ENCODE measurements at regions not wholly inside any gene's neighbourhood (a gene's known extent, or its start where the extent isn't known, plus 50 kb on each side); places are given as distances from the start of the nearest gene placed in this dataset.

DNA sequence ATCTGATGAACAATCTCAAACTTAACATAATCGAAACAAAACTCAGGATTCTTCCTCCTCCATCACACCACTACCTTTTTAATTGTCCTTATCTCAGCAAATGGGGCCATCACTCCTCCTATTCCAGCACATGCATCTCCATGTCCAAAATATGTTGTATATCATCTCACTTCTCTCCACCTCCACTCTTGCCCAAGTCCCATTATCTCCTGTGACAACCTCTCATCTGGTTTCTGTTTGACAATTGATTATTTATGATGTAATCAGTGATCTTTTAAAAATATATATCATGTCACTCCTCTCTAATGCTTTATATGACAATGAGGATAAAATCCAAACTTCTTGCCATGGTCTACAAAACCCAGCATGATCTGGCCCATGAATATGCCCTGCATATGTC is 200.8 kb upstream of the HMGA2 start:
- no peak for DNase-seq
- Histone ChIP-seq H3K27me3 (no peaks in the 10 kb centered on the region), H3K36me3 (no peaks in the 10 kb centered on the region), H3K27ac (no peak overlapping the region), H3K4me3 (no peak overlapping the region), H3K4me1 (no peaks in the 10 kb centered on the region), H3K9me3 (no peaks in the 10 kb centered on the region)
- intact Hi-C loops (cut with DNase I) = no loop called here
- TF ChIP-seq, protein P1, sequence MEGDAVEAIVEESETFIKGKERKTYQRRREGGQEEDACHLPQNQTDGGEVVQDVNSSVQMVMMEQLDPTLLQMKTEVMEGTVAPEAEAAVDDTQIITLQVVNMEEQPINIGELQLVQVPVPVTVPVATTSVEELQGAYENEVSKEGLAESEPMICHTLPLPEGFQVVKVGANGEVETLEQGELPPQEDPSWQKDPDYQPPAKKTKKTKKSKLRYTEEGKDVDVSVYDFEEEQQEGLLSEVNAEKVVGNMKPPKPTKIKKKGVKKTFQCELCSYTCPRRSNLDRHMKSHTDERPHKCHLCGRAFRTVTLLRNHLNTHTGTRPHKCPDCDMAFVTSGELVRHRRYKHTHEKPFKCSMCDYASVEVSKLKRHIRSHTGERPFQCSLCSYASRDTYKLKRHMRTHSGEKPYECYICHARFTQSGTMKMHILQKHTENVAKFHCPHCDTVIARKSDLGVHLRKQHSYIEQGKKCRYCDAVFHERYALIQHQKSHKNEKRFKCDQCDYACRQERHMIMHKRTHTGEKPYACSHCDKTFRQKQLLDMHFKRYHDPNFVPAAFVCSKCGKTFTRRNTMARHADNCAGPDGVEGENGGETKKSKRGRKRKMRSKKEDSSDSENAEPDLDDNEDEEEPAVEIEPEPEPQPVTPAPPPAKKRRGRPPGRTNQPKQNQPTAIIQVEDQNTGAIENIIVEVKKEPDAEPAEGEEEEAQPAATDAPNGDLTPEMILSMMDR (IDR thresholded peaks at IDR 0.05) = no peak
- no peak for TF ChIP-seq POLR2A (IDR thresholded peaks at IDR 0.05)
- no peak for TF ChIP-seq POLR2AphosphoS5 (IDR thresholded peaks at IDR 0.05)
- no peak for TF ChIP-seq EP300 (IDR thresholded peaks at IDR 0.05)
- 82 to 89% methylated on average over 1 of the region's 1 CpG for WGBS, 2 donors

DNA sequence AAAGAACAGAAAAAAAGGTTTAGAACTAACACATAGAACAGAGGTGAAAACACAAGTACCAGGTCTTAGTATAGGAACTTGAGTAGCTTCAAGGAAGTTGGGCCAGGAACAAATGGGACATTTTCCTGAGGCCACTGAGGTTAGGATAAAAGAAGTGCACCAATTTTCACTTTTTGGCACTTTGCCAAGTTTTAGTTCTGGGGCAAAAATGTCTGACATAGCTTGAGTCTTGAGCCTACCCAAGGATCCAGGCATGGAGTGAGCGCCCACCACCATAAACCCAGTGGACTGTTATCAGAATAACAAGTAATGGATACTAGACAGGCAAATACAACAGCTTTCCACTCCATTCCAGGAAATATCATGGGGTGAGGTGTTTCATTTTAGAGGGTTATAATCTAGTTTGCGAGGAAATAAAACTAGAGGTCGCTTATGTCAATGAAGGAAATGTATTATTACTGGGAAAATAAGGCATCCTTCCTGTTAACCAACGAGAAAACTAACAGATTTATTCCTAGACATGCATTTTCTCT is 199.7 kb upstream of the HMGA2 start:
- TF ChIP-seq EP300 (IDR thresholded peaks at IDR 0.05) (no peak), POLR2AphosphoS5 (IDR thresholded peaks at IDR 0.05) (no peak), POLR2A (IDR thresholded peaks at IDR 0.05) (no peak)
- TF ChIP-seq, protein P1 (IDR thresholded peaks at IDR 0.05) = no peak
- Histone ChIP-seq H3K4me3 (no peak overlapping the region), H3K9me3 (no peaks in the 10 kb centered on the region), H3K27ac (no peak overlapping the region), H3K4me1 (no peaks in the 10 kb centered on the region), H3K36me3 (no peaks in the 10 kb centered on the region), H3K27me3 (no peaks in the 10 kb centered on the region)
- intact Hi-C loops (cut with DNase I) = no loop called here
- WGBS, 2 donors = 34 to 61% methylated on average over 4 of the region's 4 CpGs
- DNase-seq = no peak

DNA sequence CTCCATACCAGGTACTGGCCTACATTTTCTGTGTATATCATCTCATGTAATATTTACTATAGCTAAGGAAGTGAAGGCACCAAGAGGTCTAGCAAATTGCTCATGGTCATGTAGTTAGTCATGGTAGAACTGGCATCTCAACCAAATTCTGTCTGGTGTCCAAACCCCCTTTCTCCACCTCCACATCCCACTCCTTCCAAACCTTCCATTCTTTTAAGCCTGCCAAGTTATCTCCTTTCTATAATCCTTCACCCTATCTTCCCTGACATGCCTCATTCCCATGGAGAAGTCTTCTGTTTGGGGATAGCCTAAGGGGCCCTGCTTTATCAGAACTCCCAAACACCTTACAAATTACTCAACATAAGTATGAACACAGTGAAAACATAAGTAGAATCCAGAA is 196.2 kb upstream of the HMGA2 start:
- Histone ChIP-seq H3K4me1 (no peaks in the 10 kb centered on the region), H3K27me3 (no peaks in the 10 kb centered on the region), H3K9me3 (no peaks in the 10 kb centered on the region), H3K4me3 (no peak overlapping the region), H3K36me3 (no peaks in the 10 kb centered on the region), H3K27ac (no peak overlapping the region)
- TF ChIP-seq POLR2AphosphoS5 (IDR thresholded peaks at IDR 0.05) = no peak
- TF ChIP-seq POLR2A (IDR thresholded peaks at IDR 0.05) = no peak
- TF ChIP-seq, protein P1 (IDR thresholded peaks at IDR 0.05) = no peak
- no peak for TF ChIP-seq EP300 (IDR thresholded peaks at IDR 0.05)
- intact Hi-C loops (cut with DNase I) = no loop called here
- no peak for DNase-seq

DNA sequence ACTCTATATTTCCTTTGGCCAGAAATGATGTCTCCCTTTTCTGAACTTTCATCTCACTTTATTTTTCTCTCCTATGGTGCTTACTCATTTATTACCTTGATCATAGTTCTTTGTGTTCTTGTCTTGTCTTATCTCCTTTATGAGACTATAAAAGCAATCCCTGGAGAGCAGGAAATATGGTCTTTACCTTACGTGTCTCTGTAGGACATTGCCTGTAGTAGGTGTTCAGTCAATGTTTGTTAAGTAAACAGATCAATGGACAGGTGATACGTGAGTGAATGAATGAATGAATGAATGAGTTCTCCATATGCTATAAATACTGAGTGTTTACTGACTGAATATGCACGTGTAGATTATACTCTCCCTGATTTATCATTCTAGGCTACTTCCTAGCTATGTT is 193.7 kb upstream of the HMGA2 start:
- Histone ChIP-seq H3K27ac (no peak overlapping the region), H3K9me3 (no peaks in the 10 kb centered on the region), H3K4me3 (no peak overlapping the region), H3K4me1 (no peaks in the 10 kb centered on the region), H3K36me3 (no peaks in the 10 kb centered on the region), H3K27me3 (no peaks in the 10 kb centered on the region)
- 14 to 64% methylated on average over 3 of the region's 3 CpGs for WGBS, 2 donors
- intact Hi-C loops (cut with DNase I) = no loop called here
- DNase-seq = no peak
- TF ChIP-seq EP300 (IDR thresholded peaks at IDR 0.05) (no peak), POLR2AphosphoS5 (IDR thresholded peaks at IDR 0.05) (no peak), POLR2A (IDR thresholded peaks at IDR 0.05) (no peak)
- TF ChIP-seq, protein P1 (IDR thresholded peaks at IDR 0.05) = no peak

DNA sequence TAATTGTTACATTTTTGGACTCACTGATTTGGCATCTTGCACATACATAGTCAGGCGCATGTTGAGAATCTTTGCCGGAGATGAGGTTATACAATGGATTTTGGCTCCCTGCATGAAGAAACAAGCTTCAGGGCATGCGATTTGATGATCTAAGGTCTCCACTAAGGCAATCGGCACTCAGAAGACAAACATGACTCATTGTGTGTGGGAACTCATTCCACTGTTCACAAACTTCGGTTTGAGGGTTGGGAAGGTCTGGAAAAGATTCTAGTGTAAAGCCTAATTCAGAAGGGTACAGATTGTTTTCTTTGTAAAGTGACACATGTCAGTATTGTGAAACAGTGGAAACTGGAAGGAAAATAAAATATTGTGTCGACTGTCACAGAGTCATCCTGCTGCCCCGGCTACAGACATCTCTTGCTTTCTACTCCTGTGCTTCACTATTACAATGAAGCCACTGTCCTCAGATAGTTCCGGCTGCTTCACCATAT is 192.6 kb upstream of the HMGA2 start:
- Histone ChIP-seq H3K27me3 (no peaks in the 10 kb centered on the region), H3K4me1 (no peaks in the 10 kb centered on the region), H3K27ac (peak overlapping the region in 1 of 4 donors; percentile 8), H3K4me3 (no peak overlapping the region), H3K36me3 (no peaks in the 10 kb centered on the region), H3K9me3 (no peaks in the 10 kb centered on the region)
- TF ChIP-seq POLR2AphosphoS5 (IDR thresholded peaks at IDR 0.05) (peak in 1 of 4 donors; percentile 26), POLR2A (IDR thresholded peaks at IDR 0.05) (no peak), EP300 (IDR thresholded peaks at IDR 0.05) (no peak)
- TF ChIP-seq, protein P1 (IDR thresholded peaks at IDR 0.05) = no peak
- DNase-seq = no peak
- intact Hi-C loops (cut with DNase I) = no loop called here
- 33 to 68% methylated on average over 8 of the region's 8 CpGs for WGBS, 2 donors

All from sigmoid colon (tissue), 6 donors.